COLO668 (cell line): ENCODE measurements at regions not wholly inside any gene's neighbourhood (a gene's known extent, or its start where the extent isn't known, plus 50 kb on each side); places are given as distances from the start of the nearest gene placed in this dataset.

Source experiments
- DNase-seq: peaks from one replicate; lab custom pipeline; 2025; ENCODE audit not compliant: unreplicated experiment; lab: John Stamatoyannopoulos, UW

DNA sequence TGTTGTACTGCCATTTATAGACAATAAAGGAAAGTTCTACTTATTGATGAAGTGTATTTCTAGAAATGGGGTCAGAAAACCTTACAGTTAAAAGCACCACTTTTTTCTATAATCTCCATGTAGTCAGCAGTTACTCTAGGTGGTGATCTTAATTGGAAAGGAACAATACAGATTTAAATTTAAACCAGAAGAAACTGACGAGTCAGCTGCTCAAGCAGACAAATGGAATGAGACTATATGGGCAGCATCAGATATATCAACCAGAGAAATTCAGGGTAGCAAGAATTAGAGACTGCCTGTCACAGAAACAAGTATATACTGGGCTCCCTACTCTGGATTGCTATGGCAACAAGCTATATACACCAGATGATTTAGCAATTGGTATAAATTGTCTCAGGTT lies 99.6 kb upstream of the SCG2 start:
- DNase-seq: no peak

DNA sequence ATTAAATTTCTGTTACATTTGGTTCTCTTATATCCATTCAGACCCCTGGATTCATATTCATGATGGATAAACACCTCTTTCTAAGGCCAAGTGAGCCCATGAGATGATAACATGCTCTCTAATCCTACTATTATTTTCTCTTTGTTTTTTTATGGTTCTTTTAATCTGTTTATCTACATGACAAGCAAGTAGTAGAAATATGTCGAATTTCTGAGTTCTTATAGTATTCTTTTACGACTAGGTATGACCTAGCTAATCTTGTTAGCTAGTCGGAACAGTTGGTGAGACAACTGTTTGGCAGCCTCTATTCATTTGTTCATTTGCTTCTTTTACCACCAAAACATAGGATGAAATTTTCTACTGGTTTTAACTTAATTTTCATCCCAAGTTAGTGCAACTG lies 98.1 kb upstream of the SCG2 start:
- no peak for DNase-seq

DNA sequence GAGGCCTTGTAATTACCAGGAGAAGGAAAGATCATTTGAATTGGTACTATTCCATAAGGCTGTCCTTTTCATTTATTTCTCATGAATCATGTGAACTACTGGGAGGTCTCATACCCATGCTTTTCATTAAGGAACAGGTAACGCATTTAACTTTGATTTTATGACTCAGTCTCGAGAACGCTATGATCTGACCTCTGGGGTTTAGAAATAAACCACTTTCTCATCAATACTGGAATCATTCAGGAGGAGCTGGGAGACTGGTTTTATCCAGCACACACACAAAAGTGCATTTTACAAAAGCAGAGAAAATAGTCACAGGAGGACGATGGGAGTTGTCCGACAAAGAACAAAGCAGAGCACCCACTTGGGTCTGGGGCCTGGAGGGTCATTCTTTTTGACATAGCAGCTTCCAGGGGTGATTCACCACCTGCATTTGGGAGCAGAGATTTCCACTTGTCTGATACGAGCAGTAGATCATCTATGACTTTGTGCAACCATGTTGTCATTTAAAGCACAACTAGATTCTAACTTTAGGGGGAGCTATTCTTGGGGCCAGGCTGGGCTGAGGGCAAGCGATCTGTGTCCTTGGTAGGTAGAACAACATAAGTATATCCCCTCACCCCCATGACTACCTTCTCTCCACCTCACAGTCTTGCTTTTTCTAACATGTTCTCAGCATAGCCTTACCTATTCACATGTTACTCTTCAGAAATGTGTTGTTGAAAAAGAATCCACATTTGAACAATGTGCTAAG lies 95.9 kb upstream of the SCG2 start:
- DNase-seq: no peak

DNA sequence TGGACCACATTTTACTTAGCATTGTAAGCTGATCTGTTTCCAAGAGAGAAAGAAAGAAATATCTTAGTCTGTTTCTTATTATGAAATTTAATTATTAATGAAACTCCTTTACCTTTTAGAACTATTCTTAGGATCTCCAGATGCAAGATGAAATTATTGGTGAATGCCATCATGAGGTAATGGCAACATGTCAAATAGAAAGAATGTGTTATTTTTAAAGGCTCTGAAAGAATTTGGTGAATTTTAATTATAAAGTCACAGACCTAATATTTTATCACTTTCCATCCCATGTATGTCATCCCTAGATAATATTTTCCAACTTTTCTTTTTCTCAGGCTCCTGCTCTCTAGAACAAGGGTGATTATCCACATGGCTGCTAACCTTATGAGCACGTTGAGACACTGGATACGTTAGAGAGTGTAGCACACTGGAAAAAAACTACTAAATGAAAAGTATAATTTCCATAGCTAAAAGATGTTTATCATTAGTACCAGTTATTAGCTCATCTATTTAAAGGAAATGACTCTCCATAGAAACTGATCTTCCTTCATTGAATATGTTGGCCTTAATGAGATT lies 95.2 kb upstream of the SCG2 start:
- DNase-seq: no peak

DNA sequence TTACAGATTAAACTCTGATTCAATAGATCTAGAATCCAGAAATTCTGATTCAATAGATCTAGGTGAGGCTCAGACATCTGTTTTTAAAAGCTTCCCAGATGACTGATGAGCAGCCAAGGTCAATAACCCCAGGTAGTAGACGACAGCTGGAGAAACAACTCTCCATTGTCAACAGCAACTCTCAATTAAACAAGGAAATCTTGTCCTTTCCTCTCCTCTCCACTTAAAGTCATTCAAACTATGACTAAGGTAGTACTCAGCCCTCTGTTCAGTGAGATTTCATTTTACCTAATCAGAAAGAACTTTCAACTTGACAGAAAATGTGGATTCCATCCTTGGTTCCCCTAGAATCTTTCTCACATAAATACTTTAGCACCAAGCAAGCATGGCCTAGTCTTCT lies 94.6 kb upstream of the SCG2 start:
- peak; percentile 18 for DNase-seq

DNA sequence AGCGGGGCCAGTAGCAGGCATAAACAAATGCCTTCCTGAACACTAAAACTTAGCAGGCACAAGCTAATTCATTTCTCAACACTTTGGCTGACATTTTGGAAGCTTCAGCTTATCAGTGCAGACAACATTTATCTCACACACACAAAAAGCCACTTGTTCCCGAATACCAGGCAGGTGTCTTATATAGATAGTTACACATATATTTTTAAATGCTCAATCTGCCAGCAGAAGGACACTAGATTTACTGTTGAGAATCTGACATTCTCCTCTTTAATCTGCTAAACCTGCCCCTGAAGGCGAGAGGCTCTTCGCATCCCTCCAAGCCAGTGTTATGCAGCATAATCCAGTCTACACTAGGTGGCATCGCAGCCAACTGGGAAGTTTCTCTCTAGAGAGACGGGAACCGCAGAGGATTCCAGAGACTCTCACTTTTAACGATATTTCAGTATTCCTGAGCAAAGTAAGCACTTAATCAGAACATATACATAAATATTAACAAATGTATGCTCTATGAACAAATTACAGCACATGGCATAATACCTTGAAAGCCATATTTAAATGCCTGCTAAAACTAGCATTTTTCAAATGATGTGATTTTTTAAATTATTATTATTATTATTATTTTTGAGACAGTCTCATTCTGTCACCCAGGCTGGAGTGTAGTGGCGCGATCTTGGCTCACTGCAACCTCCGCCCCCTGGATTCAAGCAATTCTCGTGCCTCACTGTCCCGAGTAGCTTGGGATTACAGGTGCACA lies 90.2 kb upstream of the SCG2 start:
- DNase-seq: peak; percentile 29

DNA sequence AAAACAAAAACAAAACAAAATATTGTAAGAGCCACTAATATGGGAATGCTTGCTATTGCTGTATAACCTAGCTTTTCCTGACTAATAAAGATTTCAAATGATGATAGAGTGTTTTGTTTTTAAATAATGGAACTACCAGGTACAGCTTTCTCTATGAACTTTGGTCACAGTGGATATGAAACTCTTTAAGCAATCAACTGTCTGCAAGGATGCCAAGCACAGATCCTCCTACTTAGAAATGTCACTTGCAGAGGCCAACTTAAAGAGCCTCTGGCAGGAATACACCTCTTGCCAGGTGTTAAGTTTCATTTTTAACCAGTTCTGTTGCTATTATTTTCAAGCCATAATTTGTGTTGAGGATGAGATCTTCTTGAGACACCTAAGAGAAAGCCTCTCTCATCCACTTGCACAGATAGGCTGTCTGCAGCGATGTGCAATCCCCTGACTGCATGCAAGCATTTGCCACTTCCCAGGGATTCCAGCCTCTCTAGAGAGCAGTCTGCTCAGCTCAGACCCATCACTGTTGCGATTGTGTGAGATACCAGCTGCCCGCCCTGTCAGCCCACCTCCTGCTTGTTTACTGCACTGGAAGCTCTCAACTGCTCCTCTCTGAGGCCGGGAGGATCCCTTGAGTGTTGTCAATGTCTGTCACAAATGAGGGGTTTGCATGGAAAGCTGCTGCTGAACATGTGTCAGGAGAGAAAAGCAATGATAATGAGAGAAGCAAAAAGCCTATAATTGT lies 86.1 kb upstream of the SCG2 start:
- no peak for DNase-seq

DNA sequence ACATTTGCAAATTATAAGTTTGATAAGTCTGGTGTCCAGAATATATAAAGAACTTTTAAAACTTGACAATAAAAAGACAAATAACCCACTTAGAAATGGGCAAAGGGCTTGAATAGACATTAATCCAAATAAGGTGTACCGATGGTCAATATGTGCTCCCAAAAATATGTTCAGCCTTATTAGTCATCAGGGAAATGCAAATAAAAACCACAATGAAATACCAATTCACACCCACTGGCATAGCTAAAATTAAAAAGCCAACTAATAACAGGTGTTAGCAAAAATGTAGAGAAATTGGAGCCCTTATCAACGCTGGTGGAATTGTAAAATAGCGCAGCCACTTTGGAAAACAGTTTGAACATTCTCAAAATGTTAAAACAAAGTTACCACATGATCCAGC lies 79.0 kb upstream of the SCG2 start:
- DNase-seq: no peak

DNA sequence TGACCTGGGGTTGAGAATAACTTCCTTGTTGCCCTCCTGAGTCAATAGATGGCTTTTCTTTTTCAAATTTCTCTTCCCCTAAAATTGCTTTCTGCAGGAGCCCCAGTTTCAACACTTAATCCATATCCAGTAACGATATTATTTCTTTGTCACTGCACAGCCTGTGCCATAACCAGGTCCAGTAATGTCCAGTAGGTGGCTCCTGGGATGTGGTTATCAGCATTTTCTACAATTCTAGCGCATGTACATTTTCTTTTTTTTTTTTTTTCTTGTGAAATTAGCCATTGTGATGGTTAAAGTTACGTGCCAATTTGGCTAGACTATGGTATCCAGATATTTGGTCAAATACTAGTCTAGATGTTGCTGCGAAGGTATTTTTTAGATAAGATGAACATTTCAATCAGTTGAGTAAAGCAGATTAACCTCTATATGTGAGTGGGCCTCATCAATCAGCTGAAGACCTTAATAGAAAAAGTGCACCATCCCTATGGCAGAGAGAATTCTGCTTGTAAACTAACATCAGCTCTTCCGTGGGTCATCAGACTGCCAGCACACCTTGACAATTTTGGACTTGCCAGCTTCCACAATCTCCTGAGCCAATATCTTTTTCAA lies 72.9 kb upstream of the SCG2 start:
- no peak for DNase-seq

DNA sequence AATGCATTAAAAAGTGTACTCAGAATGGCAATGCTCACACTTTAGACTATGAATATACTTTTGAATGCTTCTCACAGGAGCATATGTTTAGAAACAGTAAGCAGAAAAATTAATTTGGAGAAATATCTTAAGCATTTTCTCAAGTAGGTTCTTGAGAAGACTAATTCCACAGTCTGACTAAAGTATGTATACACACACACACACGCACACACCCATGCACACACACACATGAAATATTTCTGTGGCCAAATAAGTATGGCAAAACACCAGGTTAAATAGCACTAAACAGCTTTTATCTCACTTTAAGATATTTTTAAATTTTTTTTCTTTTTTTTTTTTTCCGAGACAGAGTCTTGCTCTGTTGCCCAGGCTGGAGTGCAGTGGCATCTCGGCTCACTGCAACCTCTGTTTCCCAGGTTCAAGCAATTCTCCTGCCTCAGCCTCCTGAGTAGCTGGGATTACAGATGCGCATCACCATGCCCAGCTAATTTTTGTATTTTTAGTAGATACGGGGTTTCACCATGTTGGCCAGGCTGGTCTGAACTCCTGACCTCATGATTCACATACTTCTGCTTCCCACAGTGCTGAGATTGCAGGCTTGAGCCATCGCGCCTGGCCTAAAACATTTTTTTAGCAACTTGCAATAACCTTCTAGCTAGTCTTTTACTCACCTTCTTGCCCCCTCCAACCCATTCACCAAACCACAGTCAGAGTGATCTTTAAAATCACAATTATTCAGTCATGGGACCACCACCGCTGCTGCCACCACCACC lies 67.5 kb upstream of the SCG2 start:
- no peak for DNase-seq

DNA sequence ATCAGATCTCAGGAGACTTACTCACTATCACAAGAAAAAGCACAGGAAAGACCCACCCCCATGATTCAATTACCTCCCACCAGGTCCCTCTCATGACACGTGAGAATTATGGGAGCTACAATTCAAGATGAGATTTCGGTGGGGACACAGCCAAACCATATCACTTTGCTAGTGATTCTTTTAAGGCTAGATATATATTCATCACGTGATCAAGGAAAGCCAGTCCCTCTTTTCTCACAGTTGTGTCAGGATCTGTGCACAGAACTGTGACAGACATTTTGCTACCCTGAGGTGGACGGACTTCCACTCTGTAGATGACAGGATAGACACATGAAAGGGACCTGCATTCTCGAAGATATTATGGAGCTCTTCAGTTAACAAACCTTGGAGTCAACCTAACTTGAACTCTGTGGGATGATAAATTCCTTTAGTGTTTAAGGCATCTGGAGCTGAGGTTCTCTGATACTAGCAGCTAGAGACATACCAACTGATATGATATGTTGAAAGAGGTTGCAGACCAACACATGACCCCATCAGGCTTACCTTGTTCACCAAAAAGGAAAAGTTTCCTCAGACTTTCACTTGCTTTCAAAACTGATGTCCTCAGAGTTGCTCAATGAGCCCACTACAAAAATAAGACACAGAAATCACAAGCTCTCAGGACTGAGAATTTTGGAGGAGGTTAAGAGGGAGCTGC lies 66.3 kb upstream of the SCG2 start:
- DNase-seq: no peak

DNA sequence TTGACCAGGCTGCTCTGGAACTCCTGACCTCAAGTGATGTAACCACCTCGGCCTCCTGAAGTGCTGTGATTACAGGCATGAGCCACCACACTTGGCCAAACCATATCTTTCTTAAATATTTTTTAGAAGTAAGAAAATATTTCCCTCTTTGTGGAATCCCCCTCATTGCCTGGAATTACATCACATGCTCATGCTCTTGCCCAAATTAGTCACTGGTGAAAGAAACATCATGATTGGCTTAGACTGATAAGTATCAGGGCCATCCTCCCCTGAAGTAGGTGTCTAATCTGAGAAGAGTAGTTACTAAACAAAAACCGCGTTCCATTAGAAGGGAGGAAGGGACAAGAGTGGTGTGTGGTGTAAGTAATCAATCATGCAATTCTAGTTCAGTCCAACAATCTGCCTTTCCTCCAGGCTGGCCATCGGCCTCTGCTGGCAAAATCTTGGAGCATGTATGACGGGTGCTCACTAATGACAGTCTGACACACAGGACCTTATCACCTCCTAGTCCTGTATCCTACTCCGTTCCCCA lies 52.3 kb upstream of the SCG2 start:
- DNase-seq: no peak

DNA sequence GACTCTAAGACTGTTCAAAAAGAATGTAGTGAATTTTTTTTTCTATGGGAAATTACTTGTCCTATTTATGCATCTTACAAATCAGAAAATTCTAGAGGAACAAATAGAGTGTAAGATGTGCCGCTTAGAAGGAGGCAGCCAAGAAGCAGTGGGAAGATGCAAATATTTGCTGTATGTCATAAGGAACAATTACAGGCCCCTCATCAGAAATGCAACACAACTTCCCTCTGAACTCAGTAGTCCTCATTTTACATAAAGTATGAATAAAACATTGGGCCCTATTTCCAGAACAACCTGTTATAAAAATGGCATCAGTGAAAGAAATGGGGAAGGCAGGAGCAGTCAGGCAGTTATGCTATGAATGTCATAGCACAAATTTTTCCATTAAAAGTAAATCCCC lies 50.7 kb upstream of the SCG2 start:
- no peak for DNase-seq

DNA sequence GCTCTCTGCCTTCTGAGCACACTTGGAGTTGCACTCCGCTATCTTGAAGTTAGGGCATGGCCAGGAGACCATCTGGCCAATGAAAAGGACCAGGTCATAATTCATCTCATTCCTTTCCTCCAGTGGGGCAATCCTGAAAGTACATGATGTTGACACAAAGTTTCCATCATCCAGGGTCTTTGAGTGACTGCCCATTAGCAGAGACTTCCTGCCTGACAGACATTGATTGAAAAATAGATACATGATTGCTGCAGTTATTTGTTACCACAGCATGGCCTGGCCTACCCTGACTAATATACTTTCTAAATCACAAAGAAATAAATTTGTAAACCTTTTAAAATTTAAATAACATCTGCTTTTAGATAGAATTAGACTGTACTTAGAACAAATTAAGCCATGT lies 50.0 kb upstream of the SCG2 start:
- DNase-seq: no peak
